HEK293T (cell line): ENCODE measurements at regions not wholly inside any gene's neighbourhood (a gene's known extent, or its start where the extent isn't known, plus 50 kb on each side); places are given as distances from the start of the nearest gene placed in this dataset.

ENCODE experiments used
- CTCF ChIA-PET: fragments of 350-600 bp; formaldehyde crosslinking; extraction: SDS; loops from one replicate; lab custom pipeline; 2021; ENCODE audit warnings: antibody characterized with exemption, inconsistent platforms; lab: Yijun Ruan, JAX
- POLR2A ChIA-PET: fragments of 350-600 bp; formaldehyde crosslinking; extraction: SDS; loops from one replicate; lab custom pipeline; 2020; ENCODE audit warnings: antibody characterized with exemption, inconsistent platforms; lab: Yijun Ruan, JAX
- DNase-seq: peaks from one replicate; pipeline ENCODE4 v3.0.0; 2012; ENCODE audit warnings: mixed read lengths; ENCODE audit errors: extremely low spot score
- ARNT ChIP-seq: fragments of 450-650 bp; IDR thresholded peaks from 2 replicates; pipeline ENCODE4 v1.6.1; 2017; ENCODE audit warnings: mild to moderate bottlenecking
- BHLHE40 ChIP-seq: fragments of 450-650 bp; IDR thresholded peaks from 2 replicates; pipeline ENCODE4 v1.6.1; 2016; ENCODE audit warnings: mild to moderate bottlenecking, moderate library complexity, borderline replicate concordance
- CTBP1 ChIP-seq: fragments of 450-650 bp; IDR thresholded peaks from 2 replicates; pipeline ENCODE4 v1.6.1; 2016; ENCODE audit warnings: borderline replicate concordance
- ELF4 ChIP-seq: fragments of 450-650 bp; IDR thresholded peaks from 2 replicates; pipeline ENCODE4 v1.6.1; 2017; ENCODE audit warnings: antibody characterized with exemption
- FOXA1 ChIP-seq: fragments of 450-650 bp; IDR thresholded peaks from 2 replicates; pipeline ENCODE4 v1.6.1; 2016; ENCODE audit warnings: mild to moderate bottlenecking
- FOXK2 ChIP-seq: fragments of 450-650 bp; IDR thresholded peaks from 2 replicates; pipeline ENCODE4 v1.6.1; 2016; ENCODE audit warnings: mild to moderate bottlenecking
- FOXM1 ChIP-seq: fragments of 450-650 bp; IDR thresholded peaks from 2 replicates; pipeline ENCODE4 v1.6.1; 2017; ENCODE audit warnings: mild to moderate bottlenecking, borderline replicate concordance
- HDGF ChIP-seq: fragments of 450-650 bp; IDR thresholded peaks from 2 replicates; pipeline ENCODE4 v1.6.1; 2017; ENCODE audit warnings: antibody characterized with exemption, borderline replicate concordance
- L3MBTL2 ChIP-seq: fragments of 450-650 bp; conservative IDR thresholded peaks from 2 replicates; pipeline ENCODE4 v1.6.1; 2016; ENCODE audit warnings: mild to moderate bottlenecking
- LEF1 ChIP-seq: fragments of 450-650 bp; IDR thresholded peaks from 2 replicates; pipeline ENCODE4 v1.6.1; 2017; ENCODE audit warnings: mild to moderate bottlenecking, borderline replicate concordance
- NFRKB ChIP-seq: fragments of 450-650 bp; IDR thresholded peaks from 2 replicates; pipeline ENCODE4 v1.6.1; 2016; ENCODE audit warnings: mild to moderate bottlenecking, moderate library complexity
- PKNOX1 ChIP-seq: fragments of 450-650 bp; IDR thresholded peaks from 2 replicates; pipeline ENCODE4 v1.6.1; 2016
- SP1 ChIP-seq: fragments of 450-650 bp; IDR thresholded peaks from 2 replicates; pipeline ENCODE4 v1.6.1; 2017
- SUZ12 ChIP-seq: fragments of 450-650 bp; IDR thresholded peaks from 2 replicates; pipeline ENCODE4 v1.6.1; 2016; ENCODE audit warnings: mild to moderate bottlenecking
- TARDBP ChIP-seq: fragments of 450-650 bp; IDR thresholded peaks from 2 replicates; pipeline ENCODE4 v1.6.1; 2016
- ZNF384 ChIP-seq: fragments of 450-650 bp; IDR thresholded peaks from 2 replicates; pipeline ENCODE4 v1.6.1; 2016

- TF ChIP-seq PKNOX1 (no peak), ARNT (no peak), SP1 (no peak), TARDBP (no peak), ZNF384 (no peak)
- no peak for DNase-seq
- ChIA-PET POLR2A (no interaction called here), CTCF (no interaction called here)
These were observed 361.4 kb upstream of the ID2 start for GRCh38 chr2:8320311-8321066.

GRCh38 chr2:8322634-8323033, 359.2 kb upstream of the ID2 start:
- ChIA-PET POLR2A (no interaction called here), CTCF (no interaction called here)
- no peak for DNase-seq
- TF ChIP-seq BHLHE40: no peak
- TF ChIP-seq TARDBP: no peak

- DNase-seq: no peak
- CTCF ChIA-PET: no interaction called here
- POLR2A ChIA-PET: no interaction called here
- TF ChIP-seq FOXA1: no peak
- no peak for TF ChIP-seq ZNF384
- no peak for TF ChIP-seq PKNOX1
- no peak for TF ChIP-seq ELF4
- TF ChIP-seq NFRKB: no peak
- TF ChIP-seq HDGF: no peak
- TF ChIP-seq SP1: no peak
- no peak for TF ChIP-seq CTBP1
- TF ChIP-seq ARNT: no peak
These were observed 357.5 kb upstream of the ID2 start for GRCh38 chr2:8324164-8324856.

- ChIA-PET CTCF (no interaction called here), POLR2A (interaction anchor here (1.3 kb wide), 1 partner anchor 357 kb away, joined by 3 read pairs; the partner anchor contains the start of gene ID2)
- TF ChIP-seq L3MBTL2 (no peak), SP1 (no peak), TARDBP (no peak)
These were observed 357.0 kb upstream of the ID2 start for GRCh38 chr2:8324901-8325300.

GRCh38 chr2:8327371-8328100, 354.3 kb upstream of the ID2 start:
- DNase-seq: no peak
- TF ChIP-seq FOXK2 (no peak), ARNT (no peak), ZNF384 (no peak), L3MBTL2 (no peak), TARDBP (no peak), PKNOX1 (no peak), FOXA1 (no peak), ELF4 (no peak), CTBP1 (no peak), BHLHE40 (no peak), LEF1 (no peak)
- CTCF ChIA-PET: no interaction called here
- POLR2A ChIA-PET: no interaction called here

More at GRCh38 chr2:8324901-8325300, 357.0 kb upstream of the ID2 start:
- DNase-seq: no peak

- CTCF ChIA-PET: no interaction called here
- POLR2A ChIA-PET: interaction anchor here (0.6 kb wide), 1 partner anchor 353 kb away, joined by 3 read pairs; no protein-coding TSS in a partner anchor
- no peak for DNase-seq
- TF ChIP-seq PKNOX1: no peak
- no peak for TF ChIP-seq FOXK2
- no peak for TF ChIP-seq BHLHE40
- TF ChIP-seq HDGF: no peak
- no peak for TF ChIP-seq SUZ12
- TF ChIP-seq TARDBP: no peak
- TF ChIP-seq CTBP1: no peak
- TF ChIP-seq LEF1: no peak
- TF ChIP-seq SP1: no peak
- TF ChIP-seq ELF4: no peak
- TF ChIP-seq ZNF384: no peak
- TF ChIP-seq L3MBTL2: no peak
- no peak for TF ChIP-seq FOXA1
- TF ChIP-seq NFRKB: no peak
- no peak for TF ChIP-seq ARNT
- TF ChIP-seq FOXM1: no peak
These were observed 353.6 kb upstream of the ID2 start for GRCh38 chr2:8328217-8328616.
